GM21786 (cell line): ENCODE measurements at regions not wholly inside any gene's neighbourhood (a gene's known extent, or its start where the extent isn't known, plus 50 kb on each side); places are given as distances from the start of the nearest gene placed in this dataset.
"Not testable (repeated sequence)": the region's sequence is repeated elsewhere in the genome, so short reads cannot be mapped to it uniquely, and the experiment has no call there.

Experiments used
- ATAC-seq: cut with Tn5 transposase; IDR thresholded peaks from one replicate; pipeline ENCODE4 v1.9.1; 2021; ENCODE audit not compliant: unreplicated experiment

- no peak for ATAC-seq
These were observed 98.4 kb upstream of the LYPLAL1 start for GRCh38 chr1:219075121-219075879.

GRCh38 chr1:219076326-219076937, 97.2 kb upstream of the LYPLAL1 start:
- ATAC-seq = no peak

DNA sequence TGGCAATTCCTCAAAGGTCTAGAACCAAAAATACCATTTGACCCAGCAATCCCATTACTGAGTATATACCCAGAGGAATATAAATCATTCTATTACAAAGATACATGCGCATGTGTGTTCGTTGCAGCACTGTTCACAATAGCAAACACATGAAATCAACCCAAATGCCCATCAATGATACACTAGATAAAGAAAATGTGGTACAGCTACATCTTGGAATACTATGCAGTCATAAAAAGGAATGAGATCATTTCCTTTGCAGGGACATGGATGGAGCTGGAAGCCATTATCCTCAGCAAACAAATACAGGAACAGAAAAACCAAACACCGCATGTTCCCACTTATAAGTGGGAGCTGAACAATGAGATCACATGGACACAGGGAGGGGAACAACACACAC, 95.9 kb upstream of the LYPLAL1 start:
- ATAC-seq = not testable (repeated sequence)

GRCh38 chr1:219081943-219082925, 91.4 kb upstream of the LYPLAL1 start:
- peak; percentile 87 for ATAC-seq

DNA sequence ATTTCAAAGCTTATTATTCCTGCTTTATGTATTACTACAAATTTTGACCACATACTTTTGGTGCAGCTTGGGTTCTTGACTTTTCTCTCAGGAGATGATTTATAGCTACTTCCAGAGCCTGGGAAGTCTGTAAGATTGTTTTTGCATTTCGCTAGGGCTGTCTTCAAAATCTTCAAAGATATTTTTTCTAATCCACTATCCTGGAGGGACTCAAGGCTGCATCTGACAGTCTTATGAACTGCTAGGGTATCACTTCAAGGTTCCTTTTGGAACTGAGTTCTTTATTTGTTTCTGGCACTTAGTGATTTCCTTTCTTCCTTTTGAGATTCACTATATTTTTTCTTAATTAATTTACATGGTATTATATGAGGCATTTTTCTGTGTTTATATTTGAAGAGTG, 90.0 kb upstream of the LYPLAL1 start:
- no peak for ATAC-seq

- ATAC-seq = no peak
These were observed 88.6 kb upstream of the LYPLAL1 start for GRCh38 chr1:219085082-219085481.

DNA sequence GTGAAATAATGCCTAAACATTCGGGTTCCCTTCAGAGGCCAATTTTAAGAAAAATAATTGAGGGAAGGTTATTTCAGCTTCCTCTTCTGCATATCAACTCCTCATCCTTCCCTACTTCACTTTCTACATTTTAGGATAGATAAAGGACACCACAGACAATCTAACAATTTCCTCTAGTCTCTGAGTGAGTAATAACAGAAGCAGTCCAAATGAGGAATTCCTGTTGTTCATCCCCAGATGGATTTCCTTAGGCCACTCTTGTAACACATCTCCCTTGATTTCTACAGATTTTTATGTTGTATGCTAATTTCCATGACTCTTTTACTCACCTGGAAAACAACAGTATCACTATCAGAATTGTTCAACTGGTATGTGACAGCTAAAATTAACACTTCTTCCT, 87.7 kb upstream of the LYPLAL1 start:
- ATAC-seq = no peak

- no peak for ATAC-seq
These were observed 86.7 kb upstream of the LYPLAL1 start for GRCh38 chr1:219086956-219087469.

- peak; percentile 83 for ATAC-seq
These were observed 84.7 kb upstream of the LYPLAL1 start for GRCh38 chr1:219088778-219089557.

DNA sequence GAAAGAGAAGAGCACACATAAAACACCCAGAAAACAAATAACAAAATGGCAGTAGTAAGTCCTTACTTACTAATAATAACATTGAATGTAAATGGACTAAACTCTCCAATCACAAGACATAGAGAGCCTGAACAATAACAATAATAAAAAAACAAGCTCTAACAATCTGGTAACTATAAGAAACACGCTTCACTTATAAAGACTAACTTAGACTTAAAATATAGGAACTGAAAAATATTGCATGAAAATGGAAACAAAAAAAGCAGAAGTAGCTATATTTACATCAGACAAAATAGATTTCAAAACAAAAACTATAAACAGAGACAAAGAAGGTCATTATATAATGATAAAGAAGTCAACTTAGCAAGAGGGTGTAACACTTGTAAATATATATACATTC, 83.1 kb upstream of the LYPLAL1 start:
- peak; percentile 75 for ATAC-seq

- ATAC-seq = no peak
These were observed 81.5 kb upstream of the LYPLAL1 start for GRCh38 chr1:219092206-219092605.

DNA sequence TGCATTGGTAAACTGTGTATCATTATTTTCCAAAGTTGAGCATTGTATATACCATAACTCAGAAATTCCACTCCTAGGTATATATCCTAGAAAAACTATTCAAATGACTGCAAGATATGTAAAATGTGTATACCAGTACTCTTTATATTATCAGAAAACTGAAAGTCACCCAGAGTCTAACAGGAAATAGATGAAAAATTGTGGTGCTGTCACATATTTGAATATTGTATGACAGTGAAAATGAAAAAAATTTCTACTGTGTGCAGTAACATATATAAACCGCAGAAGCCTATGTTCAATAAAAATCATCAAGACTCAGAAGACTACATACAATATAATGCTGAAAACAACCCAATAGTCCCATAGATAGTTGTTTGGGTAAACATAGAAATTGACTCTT, 74.4 kb upstream of the LYPLAL1 start:
- ATAC-seq = peak; percentile 80

- ATAC-seq = no peak
These were observed 73.6 kb upstream of the LYPLAL1 start for GRCh38 chr1:219100059-219100458.

- ATAC-seq = not testable (repeated sequence)
These were observed 71.2 kb upstream of the LYPLAL1 start for GRCh38 chr1:219102466-219102865.

DNA sequence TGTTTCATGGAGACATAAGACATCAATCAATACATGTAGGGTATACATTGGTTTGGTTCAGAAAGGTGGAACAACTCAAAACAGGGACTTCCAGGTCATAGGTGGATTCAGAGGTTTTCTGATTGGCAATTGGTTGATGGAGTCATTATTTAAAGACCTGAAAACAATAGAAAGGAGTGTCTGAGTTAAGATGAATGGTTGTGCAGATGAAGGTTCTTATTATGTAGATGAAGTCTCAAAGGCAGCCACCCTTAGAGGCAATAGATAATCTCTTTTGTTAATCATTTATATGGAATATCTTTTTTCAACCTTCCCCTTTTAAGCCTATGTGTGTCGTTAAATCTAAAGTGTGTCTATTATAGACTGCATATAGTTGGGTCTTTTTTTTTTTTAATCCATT, 67.8 kb upstream of the LYPLAL1 start:
- ATAC-seq = no peak

DNA sequence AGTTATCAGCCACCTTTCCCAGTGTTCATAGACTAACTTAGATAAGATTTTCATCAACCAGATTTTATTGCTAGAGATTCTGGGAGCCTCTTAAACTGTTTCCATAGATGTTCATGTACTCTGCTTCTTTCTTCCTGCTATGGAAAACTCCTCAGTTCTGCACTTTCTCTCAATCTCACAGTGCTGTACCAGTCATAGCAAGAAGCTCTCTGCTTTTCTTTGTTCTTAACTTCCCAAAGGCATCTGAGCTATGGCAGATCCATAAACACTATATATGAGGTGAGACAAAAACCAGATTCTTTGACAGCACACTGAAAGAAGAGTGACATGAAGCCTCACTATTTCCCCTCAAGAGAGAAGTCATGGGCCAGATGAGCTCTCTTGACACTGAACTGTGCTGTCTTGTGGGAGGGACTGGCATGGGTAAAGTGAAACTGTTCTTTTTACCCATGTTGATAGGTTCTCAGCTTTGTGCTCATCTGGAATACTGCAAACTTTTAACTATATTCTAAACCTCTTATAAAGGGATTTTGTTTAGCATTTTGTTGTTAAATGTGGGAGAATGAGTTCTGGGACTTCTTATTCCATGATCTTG, 64.2 kb upstream of the LYPLAL1 start:
- peak; percentile 73 for ATAC-seq

DNA sequence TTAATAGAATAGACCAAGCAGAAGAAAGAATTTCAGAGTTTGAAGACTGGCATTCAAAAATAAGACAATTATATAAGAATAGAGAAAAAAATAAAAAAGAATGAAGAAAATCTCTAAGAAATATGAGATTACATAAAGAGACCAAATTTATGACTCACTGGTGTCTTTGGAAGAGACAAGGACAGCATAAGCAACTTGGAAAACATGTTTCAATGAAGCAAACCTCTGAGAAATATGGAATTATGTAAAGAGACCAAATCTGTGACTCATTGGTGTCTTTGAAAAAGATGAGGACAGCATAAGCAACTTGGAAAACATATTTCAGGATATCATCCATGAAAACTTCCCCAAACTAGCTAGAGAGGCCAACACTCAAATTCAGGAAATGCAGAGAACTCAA, 60.4 kb upstream of the LYPLAL1 start:
- ATAC-seq = no peak

- ATAC-seq = no peak
These were observed 59.7 kb upstream of the LYPLAL1 start for GRCh38 chr1:219114014-219114413.

- no peak for ATAC-seq
These were observed 53.8 kb upstream of the LYPLAL1 start for GRCh38 chr1:219119839-219120238.
